GM19455 (cell line): ENCODE measurements at regions not wholly inside any gene's neighbourhood (a gene's known extent, or its start where the extent isn't known, plus 50 kb on each side); places are given as distances from the start of the nearest gene placed in this dataset.

Source experiments
- ATAC-seq: cut with Tn5 transposase; IDR thresholded peaks from one replicate; pipeline ENCODE4 v1.9.1; 2021; ENCODE audit not compliant: unreplicated experiment

DNA sequence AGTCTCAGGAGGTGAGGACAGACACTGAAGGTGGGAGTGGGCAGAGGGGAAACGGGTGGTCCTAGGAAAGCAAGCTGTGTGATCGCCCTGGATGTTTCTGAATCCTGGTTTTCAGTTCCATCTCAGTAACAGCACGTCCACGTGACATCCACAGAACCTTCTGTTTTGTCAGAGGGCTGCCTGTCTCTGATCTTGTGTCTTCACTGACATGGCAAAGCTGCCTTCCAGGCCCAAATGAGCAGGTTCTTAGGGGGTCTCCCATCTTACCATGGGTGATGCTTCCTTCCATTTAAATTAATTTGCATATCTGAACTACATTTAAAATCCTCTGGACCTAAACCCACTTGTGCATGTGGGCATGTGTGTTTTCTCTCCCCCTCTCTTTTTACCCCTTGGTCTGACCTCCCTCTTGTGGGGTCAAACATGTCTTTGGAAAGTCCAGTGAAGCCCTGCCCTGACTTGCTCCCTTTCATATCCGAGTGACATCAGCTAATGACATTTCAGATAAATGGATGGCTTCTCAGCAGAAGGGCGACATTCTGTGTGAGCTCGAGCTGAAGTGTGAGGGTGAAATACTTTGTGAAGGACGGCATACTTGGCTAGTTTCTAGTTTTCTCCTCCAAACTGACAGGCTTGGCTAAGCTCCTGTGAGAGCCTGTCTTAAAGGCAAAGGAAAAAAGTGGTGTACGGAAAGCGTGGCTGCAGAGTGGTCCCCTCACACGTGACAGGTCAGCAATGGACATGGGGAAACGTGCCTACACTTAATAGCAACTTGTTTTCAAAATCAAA lies 204.8 kb upstream of the S1PR3 start:
- no peak for ATAC-seq

DNA sequence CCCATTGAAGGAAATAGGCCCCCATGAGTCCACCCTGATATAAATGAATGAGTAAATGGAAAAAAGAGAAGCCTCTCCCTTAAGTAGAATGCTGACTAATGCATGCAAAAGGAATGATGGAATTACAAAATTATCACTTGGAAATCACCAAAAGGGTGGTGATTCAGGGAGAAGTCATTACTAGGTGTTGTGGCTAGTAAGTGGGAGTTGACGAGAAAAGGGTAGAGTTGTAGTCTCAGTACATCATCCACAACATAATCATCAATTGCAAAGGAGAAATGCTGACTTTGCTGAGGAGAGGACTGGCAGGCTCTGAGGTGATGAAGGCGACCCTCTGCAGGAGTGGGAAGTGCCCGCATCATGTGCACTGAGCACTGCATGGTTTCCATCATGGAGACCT lies 201.5 kb upstream of the S1PR3 start:
- ATAC-seq = no peak

DNA sequence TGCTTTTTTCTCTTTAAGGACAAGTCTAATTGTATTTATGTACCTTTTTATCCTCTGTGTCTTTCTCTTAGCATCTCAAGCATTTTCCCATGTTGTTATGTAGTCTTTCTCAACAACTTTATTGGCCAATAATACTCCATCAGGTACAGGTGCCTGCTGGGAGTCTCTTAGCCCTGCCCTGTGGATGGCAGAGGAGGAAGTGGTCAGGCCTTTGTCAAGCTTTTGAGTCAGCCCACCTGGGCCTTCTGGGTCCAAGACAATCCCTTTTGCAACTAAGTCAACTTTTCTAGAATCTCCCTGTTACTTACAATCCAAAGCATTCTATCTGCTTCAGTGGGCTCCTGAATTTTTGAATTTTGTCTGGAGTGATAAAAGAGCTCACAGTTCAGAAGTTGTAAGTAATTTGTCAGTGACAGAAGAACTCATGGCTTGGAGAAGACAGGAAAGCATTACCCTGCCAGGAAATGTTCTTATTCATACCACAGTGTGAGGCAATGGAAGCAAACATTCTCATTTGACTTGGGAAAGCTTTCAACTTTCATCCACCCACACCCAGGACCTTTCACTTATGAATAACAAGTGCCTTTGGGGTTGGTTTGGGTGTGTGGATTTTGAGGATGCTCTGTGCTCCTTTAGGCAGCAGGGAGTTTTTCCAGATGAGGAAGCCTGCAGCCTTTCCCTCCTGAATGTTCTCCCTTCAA lies 200.0 kb upstream of the S1PR3 start:
- no peak for ATAC-seq

DNA sequence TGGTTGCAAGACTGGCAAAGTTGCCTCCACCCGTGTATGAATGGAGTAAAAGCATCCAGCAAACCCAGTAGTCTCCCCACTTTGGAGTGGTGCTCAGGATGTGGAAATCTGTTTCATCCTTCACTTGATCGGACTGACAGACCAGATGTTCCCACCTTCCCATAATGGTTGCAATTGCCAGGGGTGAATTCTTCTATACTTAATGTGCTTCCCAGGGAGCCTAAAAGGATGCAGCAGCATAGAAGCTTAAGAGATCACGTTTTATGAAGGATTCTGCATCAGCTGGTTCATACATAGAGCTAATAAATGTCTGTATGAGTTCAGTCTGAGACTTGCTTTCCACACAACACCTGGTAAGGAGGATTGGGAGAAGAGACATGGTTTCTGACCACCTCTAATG lies 198.8 kb upstream of the S1PR3 start:
- ATAC-seq = no peak

DNA sequence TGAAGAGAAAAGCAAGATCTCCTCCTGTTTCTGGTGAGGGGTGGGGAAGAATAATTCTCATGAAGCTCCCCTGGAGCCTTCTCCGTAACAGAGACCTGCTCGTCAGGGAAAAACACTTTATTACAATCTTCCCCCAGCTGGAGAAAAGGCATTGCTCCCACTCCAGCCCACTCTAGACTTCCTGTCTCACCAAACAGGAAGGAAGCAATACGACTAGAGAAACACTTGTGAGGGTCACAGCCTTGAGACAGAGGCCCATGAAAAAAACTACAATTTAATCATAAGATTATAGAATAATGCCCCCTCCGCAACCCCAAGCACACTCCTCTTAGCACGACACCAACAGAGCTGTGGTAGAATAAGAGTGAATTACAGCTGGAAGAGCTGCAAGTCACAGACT lies 197.2 kb upstream of the S1PR3 start:
- no peak for ATAC-seq

DNA sequence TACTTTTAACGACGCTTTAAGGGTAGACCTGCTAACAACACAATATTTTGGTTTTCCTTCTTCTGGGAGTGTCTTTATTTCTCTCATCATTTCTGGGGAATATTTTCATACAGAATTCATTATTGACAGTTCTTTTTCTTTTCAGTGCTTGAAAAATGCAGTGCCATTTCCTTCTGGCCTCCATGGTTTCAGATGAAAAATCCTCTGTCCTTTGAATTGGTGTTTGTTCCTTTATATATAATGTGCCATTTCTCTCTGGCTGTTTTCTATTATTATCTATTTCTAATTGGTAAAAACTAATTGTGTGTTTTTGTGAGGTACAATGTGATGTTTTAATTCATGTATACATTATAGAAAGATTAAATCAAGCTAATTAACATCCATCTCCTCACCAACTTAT lies 194.3 kb upstream of the S1PR3 start:
- no peak for ATAC-seq

DNA sequence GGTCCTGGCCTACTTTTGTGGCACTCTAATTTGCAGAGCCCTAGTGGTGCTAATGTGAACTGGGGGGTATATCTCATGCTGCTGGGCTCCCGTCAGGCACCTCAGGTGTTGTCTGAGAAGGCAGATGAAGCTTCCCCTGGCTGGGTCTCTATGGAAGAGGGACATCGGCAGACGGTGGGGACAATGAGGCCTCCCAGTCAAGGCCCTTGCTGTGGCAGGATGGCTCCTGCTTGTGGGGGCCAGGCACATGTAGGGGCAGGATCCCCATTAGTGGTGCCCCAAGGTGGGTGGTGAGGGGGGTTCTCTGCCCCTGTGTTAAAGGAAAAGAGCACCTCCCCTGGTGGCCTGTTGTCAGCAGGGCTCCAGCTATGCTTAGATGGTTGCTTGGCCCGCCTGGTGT lies 192.8 kb upstream of the S1PR3 start:
- ATAC-seq = no peak

DNA sequence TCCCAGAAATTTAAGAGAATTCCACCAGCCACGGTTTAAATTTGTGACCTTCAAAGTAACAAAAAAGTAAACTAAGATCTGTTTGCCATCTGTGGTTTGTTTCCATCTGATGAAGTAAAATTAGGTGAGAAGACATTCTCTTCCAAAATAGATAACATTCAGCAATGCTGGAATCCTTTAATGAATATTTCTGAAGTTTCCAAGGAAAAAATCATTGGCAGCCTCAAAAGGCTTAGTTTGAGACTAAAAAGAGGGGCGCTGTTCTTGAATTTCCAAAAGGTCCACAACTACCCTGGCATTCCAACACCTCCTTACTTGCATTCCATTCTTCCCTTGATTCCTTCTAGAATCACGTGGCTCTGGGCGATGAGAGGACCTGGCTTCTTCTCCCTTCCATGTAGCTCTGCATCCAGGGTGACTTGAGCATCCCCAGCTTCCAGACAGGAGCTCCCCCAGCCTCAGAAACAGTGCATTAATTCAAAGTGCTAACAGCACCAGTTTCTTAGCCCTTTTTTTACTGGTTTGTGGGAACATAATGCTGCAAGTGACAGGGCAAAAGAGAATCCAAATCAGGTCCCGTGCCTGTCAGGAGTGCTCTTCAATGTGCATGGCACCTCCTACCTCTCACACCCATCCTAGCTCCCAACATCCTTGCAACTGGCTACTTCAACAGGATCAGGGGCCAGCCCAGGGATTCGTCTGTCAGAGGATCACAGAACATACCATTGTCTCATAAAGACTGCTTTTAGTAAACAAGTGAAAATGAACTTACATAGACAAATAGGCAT lies 191.5 kb upstream of the S1PR3 start:
- ATAC-seq = no peak

DNA sequence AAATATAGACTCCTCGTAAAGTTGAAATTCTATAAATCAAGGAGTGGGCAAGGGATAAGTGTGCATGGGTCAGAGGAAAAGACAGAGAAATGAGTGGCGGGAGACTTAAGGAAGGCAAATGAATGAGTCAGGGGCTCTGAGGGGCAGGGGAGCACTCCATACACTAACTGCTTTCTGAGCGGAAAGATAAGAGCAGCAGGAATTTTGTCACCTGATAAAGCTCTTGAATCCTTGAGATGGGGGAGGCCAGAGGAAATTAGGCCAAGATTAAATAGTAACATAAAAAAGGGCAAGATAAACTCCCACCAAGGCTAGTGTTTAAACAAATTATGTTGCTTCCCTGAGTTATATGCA lies 191.0 kb upstream of the S1PR3 start:
- no peak for ATAC-seq

DNA sequence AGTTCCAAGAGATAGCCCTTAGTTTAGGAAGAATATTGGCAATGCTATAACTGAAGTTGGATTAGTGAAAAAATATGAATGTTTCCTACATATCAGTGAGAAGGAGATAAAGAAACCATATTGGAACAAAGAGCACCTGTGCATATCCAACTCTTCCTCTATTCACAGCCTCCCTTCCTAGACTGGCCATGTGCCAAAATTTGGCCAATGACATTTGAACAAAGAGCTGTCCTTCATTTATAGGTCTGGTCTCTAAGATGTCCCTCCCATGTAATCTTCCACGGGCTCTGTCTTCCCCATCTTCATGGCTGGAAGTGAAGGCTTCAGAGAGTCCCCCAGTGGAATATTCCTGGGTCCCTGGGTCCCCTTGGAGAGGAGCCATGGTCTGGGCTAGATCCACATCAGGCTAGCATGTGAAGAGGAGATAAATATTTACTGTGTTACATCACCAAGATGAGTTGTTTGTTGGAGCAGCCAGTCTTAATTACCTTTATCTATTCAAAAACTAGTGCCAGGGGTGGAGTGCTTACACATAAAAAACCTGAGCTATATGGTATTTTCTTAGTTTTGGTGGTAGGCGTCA lies 190.0 kb upstream of the S1PR3 start:
- ATAC-seq = no peak

DNA sequence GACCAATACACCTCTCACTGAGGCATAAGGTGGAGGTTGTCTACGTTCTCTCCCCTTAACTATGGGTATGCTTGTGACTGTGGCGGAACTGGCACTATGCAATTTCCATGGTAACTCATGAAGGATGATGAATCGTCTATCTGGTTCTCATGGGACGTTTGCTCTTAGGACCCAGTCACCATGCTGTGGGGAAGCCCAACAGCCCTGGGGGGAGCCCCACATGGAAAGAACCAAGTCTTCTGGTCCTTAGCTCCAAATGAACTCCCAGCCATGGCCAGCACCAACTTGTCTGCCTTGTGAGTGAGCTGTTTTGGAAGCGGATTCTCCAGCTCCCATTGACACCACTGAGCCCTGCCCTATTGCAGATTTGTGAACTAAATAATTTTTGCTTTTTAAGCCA lies 188.7 kb upstream of the S1PR3 start:
- ATAC-seq = no peak

DNA sequence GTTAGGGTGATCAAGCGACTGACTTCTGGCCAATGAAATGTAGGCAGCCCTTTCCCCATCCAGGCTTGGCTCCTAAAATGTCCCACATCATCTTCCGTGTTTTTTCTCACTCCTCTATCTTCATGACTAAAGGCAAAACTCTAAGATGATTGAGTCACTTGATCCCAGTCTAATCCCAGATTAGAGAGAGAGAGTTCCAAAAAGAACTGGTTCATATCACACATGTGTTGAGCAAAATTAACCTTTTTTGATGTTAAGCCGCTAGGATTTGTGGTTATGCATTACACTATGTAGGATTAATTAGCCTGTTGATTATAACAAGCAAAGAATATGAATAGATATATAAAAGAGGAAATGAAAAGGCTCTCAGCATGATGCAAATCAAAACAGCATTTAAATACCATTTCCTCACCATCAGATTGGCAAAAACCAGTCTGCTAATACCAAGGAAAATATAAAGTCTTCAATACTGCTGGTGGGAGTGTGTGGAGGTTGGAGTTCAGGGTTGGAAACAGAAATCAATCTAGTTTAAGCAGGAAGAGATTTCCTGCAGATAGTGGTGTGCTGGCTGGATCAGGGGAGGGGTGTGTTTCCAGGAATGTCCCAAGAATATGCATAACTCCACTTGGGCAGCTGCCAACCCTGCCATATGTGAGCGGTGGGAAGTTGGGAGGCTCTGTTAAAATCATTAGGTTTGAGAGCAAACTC lies 187.6 kb upstream of the S1PR3 start:
- ATAC-seq = no peak

DNA sequence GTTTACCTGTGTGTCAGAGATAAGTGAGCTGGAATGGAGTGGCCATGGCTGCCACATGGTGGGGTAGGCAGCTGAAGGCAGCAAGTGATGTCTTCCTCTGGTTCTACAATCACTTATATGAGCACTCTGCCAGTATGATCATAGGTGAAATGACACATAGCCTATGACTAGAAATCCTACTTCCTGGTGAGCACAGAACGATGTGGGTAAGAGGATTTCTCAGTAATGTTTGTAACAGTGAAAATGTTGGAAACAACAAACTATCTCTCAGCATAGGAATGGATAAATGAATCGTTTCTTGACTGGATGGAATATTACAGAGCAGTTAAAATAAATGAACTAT lies 187.0 kb upstream of the S1PR3 start:
- no peak for ATAC-seq

DNA sequence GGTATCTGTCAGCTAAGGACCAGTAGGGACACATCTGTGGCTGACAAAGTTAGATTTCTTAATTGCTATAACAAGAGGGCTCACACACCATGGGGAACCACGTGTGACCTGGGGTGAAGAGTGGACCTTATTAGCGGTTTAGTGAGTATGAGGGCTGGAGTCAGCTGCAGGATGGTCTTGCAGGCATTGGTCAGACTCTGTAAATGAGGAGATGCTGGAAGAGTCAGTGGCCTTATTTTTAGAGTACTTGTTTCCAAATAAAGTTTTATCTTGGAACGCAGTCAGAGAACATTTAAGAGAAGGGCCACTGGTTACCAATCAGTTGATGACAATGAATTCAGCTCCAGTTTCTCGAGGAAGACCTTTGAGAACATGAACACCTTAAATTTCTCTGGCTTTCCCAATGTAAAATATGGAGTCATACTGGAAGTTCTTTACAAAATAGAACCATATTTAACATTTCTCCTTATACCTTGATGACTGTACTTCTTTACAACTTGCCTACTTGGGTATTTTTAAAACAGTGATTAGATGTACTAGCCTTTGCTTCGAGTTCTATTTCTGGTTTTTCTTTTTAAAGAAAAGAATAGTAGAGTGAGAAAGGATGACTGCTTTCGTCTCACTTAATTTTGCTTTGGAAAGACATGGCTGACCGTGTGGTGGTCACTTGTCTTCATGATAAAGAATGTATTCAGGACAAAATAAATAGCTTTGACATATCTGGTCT lies 185.9 kb upstream of the S1PR3 start:
- no peak for ATAC-seq

DNA sequence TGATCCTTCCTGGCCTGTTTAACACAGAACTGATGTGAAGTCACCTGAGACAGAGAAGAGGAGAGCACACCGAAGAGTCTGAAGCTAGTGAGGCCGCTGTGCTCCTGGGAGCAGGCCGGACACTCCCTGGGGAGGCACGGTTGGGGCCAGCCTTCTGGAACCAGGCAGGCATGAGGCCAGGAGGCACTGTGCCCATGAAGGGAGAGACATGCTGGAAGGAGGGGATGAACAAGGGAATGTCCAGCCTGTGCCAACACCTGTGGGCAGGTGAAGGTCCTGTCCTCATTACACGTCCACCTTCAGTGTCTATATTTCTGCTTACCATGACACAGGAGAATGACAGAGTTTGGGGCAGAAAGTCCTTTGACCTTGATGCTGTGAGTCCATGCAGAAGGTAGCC lies 183.8 kb upstream of the S1PR3 start:
- no peak for ATAC-seq

DNA sequence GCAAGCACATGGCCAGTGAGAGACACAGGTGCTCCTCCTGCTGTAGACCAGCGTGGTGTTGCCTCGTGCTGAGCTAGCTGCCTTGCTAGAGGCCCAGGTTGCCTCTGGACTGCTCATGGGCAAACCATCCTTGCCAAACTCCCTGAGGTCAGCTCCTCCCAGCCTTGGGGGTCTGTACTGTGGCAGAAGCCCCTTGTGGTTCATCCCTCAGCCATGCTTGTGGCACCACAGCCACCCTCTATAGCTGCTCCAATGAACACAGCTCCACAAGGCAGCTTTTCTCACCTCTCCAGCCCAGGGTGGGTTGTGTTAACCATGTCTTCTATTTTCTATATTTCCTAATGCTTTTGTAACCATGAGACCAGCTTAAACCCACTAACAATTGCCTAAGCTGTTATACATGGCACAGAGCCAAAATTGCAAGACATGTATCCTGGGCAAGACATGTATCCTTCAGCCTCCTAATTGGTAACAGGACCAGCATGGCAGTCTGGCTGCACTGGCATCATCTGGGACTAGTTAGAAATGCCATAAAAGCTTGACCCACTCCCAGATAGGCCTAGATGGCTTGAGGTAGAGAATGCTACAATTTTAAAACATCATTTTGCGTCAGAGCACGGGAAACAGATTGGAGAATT lies 183.1 kb upstream of the S1PR3 start:
- no peak for ATAC-seq

DNA sequence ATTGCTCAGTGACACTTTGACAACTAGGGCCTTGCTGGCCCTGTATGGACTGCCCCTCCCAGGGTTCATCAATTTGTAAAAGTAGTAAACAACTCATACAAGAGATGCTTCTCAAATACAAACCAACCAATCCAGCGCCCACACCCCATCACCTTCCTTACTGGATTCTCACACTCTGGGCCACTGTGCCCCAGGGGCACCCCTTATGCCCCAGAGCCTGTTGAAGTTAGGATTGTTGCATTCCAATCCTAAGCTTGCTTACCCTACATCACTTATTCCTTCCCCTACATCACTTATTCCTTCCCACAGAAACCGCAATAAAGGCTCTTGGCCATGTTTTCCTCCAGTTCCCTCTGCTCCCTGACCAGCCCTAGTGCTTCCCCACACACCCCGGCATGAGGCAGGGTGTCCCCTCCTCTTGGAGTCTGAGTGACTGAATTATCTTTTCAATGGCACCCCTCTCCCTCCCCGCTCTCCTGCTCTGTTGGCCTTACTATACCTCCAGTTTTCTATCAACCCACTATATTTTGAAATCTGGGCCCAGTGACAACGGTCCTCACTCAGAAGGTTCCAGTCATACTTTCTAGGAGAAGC lies 182.4 kb upstream of the S1PR3 start:
- ATAC-seq = no peak

DNA sequence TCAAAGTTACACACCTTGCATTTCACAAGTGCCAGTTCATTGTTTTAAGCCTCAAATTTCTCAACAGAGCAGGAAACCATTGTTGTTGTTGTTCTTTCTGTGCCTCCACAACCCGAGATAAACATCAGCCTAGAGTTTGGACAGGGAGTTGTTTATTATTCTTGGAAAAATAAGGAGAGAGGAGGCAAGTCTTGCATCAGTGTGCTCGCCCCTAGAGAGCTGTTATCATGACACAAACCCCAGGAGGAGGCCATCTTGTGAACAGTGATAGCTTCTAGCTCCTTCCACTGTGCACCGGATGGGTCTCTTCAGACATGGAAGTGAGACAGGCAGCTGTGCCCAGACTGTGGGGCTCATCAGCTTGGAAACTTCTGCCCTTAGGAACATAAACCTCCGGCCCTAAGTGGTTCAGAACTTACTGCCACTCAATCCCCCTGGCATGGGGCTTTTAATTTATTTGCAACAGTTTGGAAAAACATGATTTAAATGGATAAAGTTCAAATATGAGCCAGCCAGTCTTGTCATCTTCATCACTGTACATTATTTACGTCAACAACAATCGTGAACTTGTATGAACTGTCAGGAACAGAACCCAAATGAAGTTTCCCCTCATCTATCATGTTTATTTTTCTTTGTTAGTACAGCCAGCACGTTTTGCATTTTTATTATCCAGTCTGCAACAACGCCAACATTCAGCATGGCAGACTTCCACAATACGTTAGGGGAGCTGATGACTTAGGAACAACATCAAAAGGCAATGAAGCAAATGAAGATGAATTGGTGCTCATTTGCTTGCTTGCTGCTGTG lies 181.7 kb upstream of the S1PR3 start:
- ATAC-seq = no peak

DNA sequence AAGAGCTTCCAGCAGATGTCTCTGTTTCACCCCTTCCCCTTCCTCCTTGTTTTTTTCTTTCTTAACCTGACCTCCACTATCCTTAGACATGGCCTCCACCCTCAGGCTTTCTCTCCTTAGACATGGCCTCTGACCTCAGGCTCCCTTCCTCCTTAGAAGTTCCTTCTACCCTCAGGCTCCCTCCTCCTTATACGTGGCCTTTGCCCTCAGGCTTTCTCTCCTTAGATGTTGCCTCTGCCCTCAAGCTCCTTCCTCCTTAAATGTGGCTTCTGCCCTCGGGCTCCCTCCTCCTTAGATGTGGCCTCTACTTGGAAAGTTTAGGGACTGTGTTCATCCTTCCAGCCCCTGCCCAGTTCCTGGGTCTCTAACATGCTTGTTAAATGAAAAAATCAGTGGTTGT lies 180.4 kb upstream of the S1PR3 start:
- ATAC-seq = no peak
